Panc1 (cell line): ENCODE measurements at regions not wholly inside any gene's neighbourhood (a gene's known extent, or its start where the extent isn't known, plus 50 kb on each side); places are given as distances from the start of the nearest gene placed in this dataset.

Experiments
- ATAC-seq: fragments of 200-7000 bp; cut with Tn5 transposase; 2 replicates; pipeline ENCODE4 v1.9.1; 2020; ENCODE audit warnings: mild to moderate bottlenecking, moderate library complexity
- BruUV-seq: library from RNA; stranded (reverse); fragments of 400-500 nt; replicated peaks from 2 replicates; lab custom pipeline; 2021; lab: Mats Ljungman, UMichigan
- CTCF ChIA-PET: fragments of 300-600 bp; sonication (Branson Sonifier 250); formaldehyde crosslinking; loops from one replicate; lab custom pipeline; 2022; ENCODE audit warnings: antibody characterized with exemption; lab: Charles Lee
- POLR2A ChIA-PET: fragments of 300-600 bp; sonication (Branson Sonifier 250); formaldehyde crosslinking; loops from one replicate; lab custom pipeline; 2022; ENCODE audit warnings: antibody characterized with exemption; lab: Charles Lee
- DNase-seq: peaks from one replicate; pipeline ENCODE4 v3.0.0-alpha.2; 2010; ENCODE audit warnings: low read depth, low spot score
- H3K27ac ChIP-seq: 2 replicates; pipeline ENCODE4 v1.5.1; 2011; ENCODE audit warnings: mild to moderate bottlenecking, low read length, inconsistent platforms
- H3K27me3 ChIP-seq: fragments of 200-500 bp; sonication (Bioruptor generic); 2 replicates; pipeline ENCODE4 v1.6.0; 2014; ENCODE audit warnings: low read length, inconsistent platforms; ENCODE audit not compliant: control insufficient read depth, insufficient read depth
- H3K36me3 ChIP-seq: fragments of 200-500 bp; sonication (Bioruptor generic); 2 replicates; pipeline ENCODE4 v1.5.1; 2014; ENCODE audit warnings: inconsistent platforms, mild to moderate bottlenecking, low read length, moderate library complexity; ENCODE audit not compliant: control insufficient read depth, insufficient read depth
- H3K4me1 ChIP-seq: 2 replicates; pipeline ENCODE4 v1.5.1; 2011; ENCODE audit warnings: inconsistent platforms, mild to moderate bottlenecking, low read length, moderate library complexity; ENCODE audit not compliant: control insufficient read depth, insufficient read depth
- H3K4me3 ChIP-seq, 2 experiments: 2 replicates each; pipeline ENCODE4 v1.5.1; 2011 to 2012; ENCODE audit warnings: low read depth in 2 of 2, low read length in 2 of 2, mild to moderate bottlenecking in 2 of 2, inconsistent platforms in 1 of 2, moderate library complexity in 1 of 2
- H3K9me3 ChIP-seq: fragments of 200-500 bp; sonication (Bioruptor generic); 2 replicates; pipeline ENCODE4 v1.5.1; 2014; ENCODE audit warnings: low read depth, mild to moderate bottlenecking, inconsistent platforms, low read length, moderate library complexity; ENCODE audit not compliant: control insufficient read depth, insufficient read depth
- CTCF ChIP-seq: fragments of 450-650 bp; IDR thresholded peaks from 2 replicates; pipeline ENCODE4 v1.5.1; 2017; ENCODE audit warnings: mild to moderate bottlenecking
- POLR2AphosphoS5 ChIP-seq: IDR thresholded peaks from 2 replicates; pipeline ENCODE4 v1.6.1; 2012; ENCODE audit warnings: mild to moderate bottlenecking, low read depth, low read length, moderate library complexity
- REST ChIP-seq, 2 experiments: IDR thresholded peaks; 2 replicates each; pipeline ENCODE4 v1.6.1; 2011 to 2012; ENCODE audit warnings: low read depth in 2 of 2, control low read depth in 1 of 2, low read length in 1 of 2, mild to moderate bottlenecking in 1 of 2, moderate library complexity in 1 of 2; ENCODE audit not compliant: insufficient read depth in 1 of 2
- SIN3A ChIP-seq: IDR thresholded peaks from 2 replicates; pipeline ENCODE4 v1.6.1; 2012; ENCODE audit warnings: low read depth, mild to moderate bottlenecking, low read length, moderate library complexity, borderline replicate concordance; ENCODE audit not compliant: insufficient read depth
- TCF7L2 ChIP-seq: IDR thresholded peaks from 2 replicates; pipeline ENCODE4 v1.6.1; 2011; ENCODE audit warnings: mild to moderate bottlenecking, low read depth, low read length, inconsistent platforms
- in situ Hi-C: cut with HindIII; loops from 2 replicates; pipeline ENCODE4 v1.10.0; 2016; ENCODE audit warnings: low sequenced_read_pairs, low pct_unique_long_range_greater_than_20kb
- intact Hi-C: fragments of 100-400 bp; cut with micrococcal nuclease; formaldehyde crosslinking; loops from one replicate; pipeline ENCODE4 v1.10.0; 2022; ENCODE audit not compliant: unreplicated experiment

GRCh38 chr2:173550143-173550542 lies 195.5 kb downstream of the CDCA7 start:
- POLR2A ChIA-PET: no interaction called here
- Histone ChIP-seq H3K27me3 (no peaks in the 10 kb centered on the region), H3K27ac (no peak overlapping the region), H3K4me1 (no peaks in the 10 kb centered on the region), H3K4me3 (no peak overlapping the region), H3K9me3 (no peaks in the 10 kb centered on the region), H3K36me3 (no peaks in the 10 kb centered on the region)
- no TSS peak for BruUV-seq
- CTCF ChIA-PET: no interaction called here
- DNase-seq (no peak), ATAC-seq (no peak)
- in situ Hi-C loops (no loop called here), intact Hi-C loops (no loop called here)
- TF ChIP-seq POLR2AphosphoS5 (no peak), CTCF (no peak), SIN3A (no peak), REST (IDR thresholded peaks at IDR 0.05; ENCODE audit: insufficient read depth in 1 of 2, low read depth in 2 of 2, low read length in 1 of 2) (no peak), TCF7L2 (no peak)

GRCh38 chr2:173552531-173552930 lies 197.9 kb downstream of the CDCA7 start:
- BruUV-seq: no TSS peak
- TF ChIP-seq REST (IDR thresholded peaks at IDR 0.05; ENCODE audit: insufficient read depth in 1 of 2, low read depth in 2 of 2, low read length in 1 of 2) (no peak), TCF7L2 (no peak), CTCF (no peak), SIN3A (no peak), POLR2AphosphoS5 (no peak)
- Histone ChIP-seq H3K9me3 (no peaks in the 10 kb centered on the region), H3K4me3 (no peak overlapping the region), H3K36me3 (no peaks in the 10 kb centered on the region), H3K27me3 (peaks cover 10% of the 10 kb centered on the region; the same call in 1 of the 2 replicates), H3K27ac (no peak overlapping the region), H3K4me1 (no peaks in the 10 kb centered on the region)
- CTCF ChIA-PET: no interaction called here
- no peak for ATAC-seq
- intact Hi-C loops (no loop called here), in situ Hi-C loops (no loop called here)
- POLR2A ChIA-PET: no interaction called here
- DNase-seq: no peak
